Dendritic cell treated with granulocyte-macrophage colony-stimulating factor and Interleukin-4, amounts not matched to agents 40 ng/mL and 50 ng/mL, for 4 days (primary cell): ENCODE measurements at regions not wholly inside any gene's neighbourhood (a gene's known extent, or its start where the extent isn't known, plus 50 kb on each side); places are given as distances from the start of the nearest gene placed in this dataset.
"Not testable (repeated sequence)": the region's sequence is repeated elsewhere in the genome, so short reads cannot be mapped to it uniquely, and the experiment has no call there.

Experiments used
- H3K27ac Mint-ChIP-seq: one replicate; pipeline ENCODE4 v1.8.0; 2022; ENCODE audit warnings: mild to moderate bottlenecking, mixed read lengths
- H3K27me3 Mint-ChIP-seq: one replicate; pipeline ENCODE4 v1.8.0; 2022; ENCODE audit warnings: mild to moderate bottlenecking, mixed read lengths
- H3K36me3 Mint-ChIP-seq: one replicate; pipeline ENCODE4 v1.8.0; 2022; ENCODE audit warnings: low read depth, mixed read lengths
- H3K4me1 Mint-ChIP-seq: one replicate; pipeline ENCODE4 v1.8.0; 2022; ENCODE audit warnings: low read depth, mixed read lengths
- H3K4me3 Mint-ChIP-seq: one replicate; pipeline ENCODE4 v1.8.0; 2022; ENCODE audit warnings: mild to moderate bottlenecking, moderate library complexity, mixed read lengths
- H3K9me3 Mint-ChIP-seq: one replicate; pipeline ENCODE4 v1.8.0; 2022; ENCODE audit warnings: mixed read lengths
- intact Hi-C: fragments of 100-400 bp; cut with micrococcal nuclease; formaldehyde crosslinking; loops from one replicate; pipeline ENCODE4 v1.15.0; 2022

GRCh38 chr12:31906557-31907301, 52.5 kb upstream of the RESF1 start:
- peaks cover 44% of the 10 kb centered on the region for H3K36me3 Mint-ChIP-seq
- H3K4me1 Mint-ChIP-seq = peaks cover 39% of the 10 kb centered on the region
- H3K27me3 Mint-ChIP-seq = no peaks in the 10 kb centered on the region
- H3K4me3 Mint-ChIP-seq = peak overlapping the region; percentile 42
- peak overlapping the region; percentile 99 for H3K27ac Mint-ChIP-seq
- H3K9me3 Mint-ChIP-seq = peaks cover 49% of the 10 kb centered on the region
- intact Hi-C loops = loop anchor here (10.0 kb wide), 2 partner anchors 48 to 52 kb away; partner anchors contain the start of gene RESF1

- Mint-ChIP-seq H3K4me1 (peaks cover 50% of the 10 kb centered on the region), H3K27ac (no peak overlapping the region), H3K4me3 (no peak overlapping the region), H3K27me3 (no peaks in the 10 kb centered on the region), H3K36me3 (peaks cover 30% of the 10 kb centered on the region), H3K9me3 (peaks cover 29% of the 10 kb centered on the region)
- intact Hi-C loops = loop anchor here (10.0 kb wide), 2 partner anchors 48 to 52 kb away; partner anchors contain the start of gene RESF1
These were observed 56.2 kb upstream of the RESF1 start for GRCh38 chr12:31903025-31903424.

GRCh38 chr12:31900271-31900670, 58.9 kb upstream of the RESF1 start:
- Mint-ChIP-seq H3K4me3 (no peak overlapping the region), H3K9me3 (peaks cover 10% of the 10 kb centered on the region)

GRCh38 chr12:31899109-31899508, 60.1 kb upstream of the RESF1 start:
- peaks cover 50% of the 10 kb centered on the region for H3K4me1 Mint-ChIP-seq
- intact Hi-C loops = no loop called here
- H3K4me3 Mint-ChIP-seq = no peak overlapping the region
- H3K9me3 Mint-ChIP-seq = peaks cover 18% of the 10 kb centered on the region
- peak overlapping the region; percentile 64 for H3K27ac Mint-ChIP-seq
- peaks cover 8% of the 10 kb centered on the region for H3K36me3 Mint-ChIP-seq
- no peaks in the 10 kb centered on the region for H3K27me3 Mint-ChIP-seq

More at GRCh38 chr12:31900271-31900670, 58.9 kb upstream of the RESF1 start:
- no peaks in the 10 kb centered on the region for H3K27me3 Mint-ChIP-seq
- peaks cover 50% of the 10 kb centered on the region for H3K4me1 Mint-ChIP-seq
- peak overlapping the region; percentile 39 for H3K27ac Mint-ChIP-seq
- peaks cover 14% of the 10 kb centered on the region for H3K36me3 Mint-ChIP-seq
- intact Hi-C loops = loop anchor here (10.0 kb wide), 2 partner anchors 45 to 55 kb away; partner anchors contain the start of gene RESF1

GRCh38 chr12:31897781-31898503, 61.3 kb upstream of the RESF1 start:
- H3K27me3 Mint-ChIP-seq = no peaks in the 10 kb centered on the region
- H3K27ac Mint-ChIP-seq = peak overlapping the region; percentile 64
- peaks cover 50% of the 10 kb centered on the region for H3K4me1 Mint-ChIP-seq
- peaks cover 8% of the 10 kb centered on the region for H3K36me3 Mint-ChIP-seq
- intact Hi-C loops = no loop called here
- peaks cover 26% of the 10 kb centered on the region for H3K9me3 Mint-ChIP-seq
- H3K4me3 Mint-ChIP-seq = no peak overlapping the region

- intact Hi-C loops, H3K4me3 Mint-ChIP-seq, H3K36me3 Mint-ChIP-seq, H3K27me3 Mint-ChIP-seq: not testable (repeated sequence)
- Mint-ChIP-seq H3K9me3 (peaks cover 31% of the 10 kb centered on the region), H3K27ac (peak overlapping the region; percentile 64), H3K4me1 (peaks cover 50% of the 10 kb centered on the region)
These were observed 62.1 kb upstream of the RESF1 start for GRCh38 chr12:31897092-31897491.

- Mint-ChIP-seq H3K9me3 (peaks cover 34% of the 10 kb centered on the region), H3K4me3 (no peak overlapping the region), H3K4me1 (peaks cover 50% of the 10 kb centered on the region), H3K36me3 (peaks cover 8% of the 10 kb centered on the region), H3K27ac (peak overlapping the region; percentile 64), H3K27me3 (no peaks in the 10 kb centered on the region)
- intact Hi-C loops = no loop called here
These were observed 62.6 kb upstream of the RESF1 start for GRCh38 chr12:31896514-31897039.

GRCh38 chr12:31895449-31896150, 63.6 kb upstream of the RESF1 start:
- H3K27ac Mint-ChIP-seq = no peak overlapping the region
- peaks cover 48% of the 10 kb centered on the region for H3K4me1 Mint-ChIP-seq
- H3K27me3 Mint-ChIP-seq = no peaks in the 10 kb centered on the region
- H3K4me3 Mint-ChIP-seq = no peak overlapping the region
- intact Hi-C loops = no loop called here
- peaks cover 8% of the 10 kb centered on the region for H3K36me3 Mint-ChIP-seq
- H3K9me3 Mint-ChIP-seq = peaks cover 34% of the 10 kb centered on the region

- Mint-ChIP-seq H3K36me3 (peaks cover 11% of the 10 kb centered on the region), H3K4me3 (no peak overlapping the region), H3K9me3 (peaks cover 53% of the 10 kb centered on the region), H3K27ac (no peak overlapping the region), H3K4me1 (peaks cover 11% of the 10 kb centered on the region), H3K27me3 (no peaks in the 10 kb centered on the region)
- intact Hi-C loops = no loop called here
These were observed 68.6 kb upstream of the RESF1 start for GRCh38 chr12:31890295-31891285.

GRCh38 chr12:31887109-31887811, 72.0 kb upstream of the RESF1 start:
- Mint-ChIP-seq H3K27ac (peak overlapping the region; percentile 67), H3K36me3 (peaks cover 21% of the 10 kb centered on the region), H3K4me1 (peaks cover 7% of the 10 kb centered on the region), H3K27me3 (no peaks in the 10 kb centered on the region), H3K9me3 (peaks cover 49% of the 10 kb centered on the region), H3K4me3 (peak overlapping the region; percentile 39)
- intact Hi-C loops = no loop called here

GRCh38 chr12:31882682-31883081, 76.5 kb upstream of the RESF1 start:
- H3K4me1 Mint-ChIP-seq = peaks cover 19% of the 10 kb centered on the region
- peaks cover 38% of the 10 kb centered on the region for H3K9me3 Mint-ChIP-seq
- not testable (repeated sequence) for H3K27ac Mint-ChIP-seq

GRCh38 chr12:31880340-31880739, 78.9 kb upstream of the RESF1 start:
- Mint-ChIP-seq H3K36me3 (peaks cover 18% of the 10 kb centered on the region), H3K4me1 (peaks cover 13% of the 10 kb centered on the region), H3K27ac (no peak overlapping the region)

More at GRCh38 chr12:31882682-31883081, 76.5 kb upstream of the RESF1 start:
- intact Hi-C loops, H3K4me3 Mint-ChIP-seq, H3K27me3 Mint-ChIP-seq: not testable (repeated sequence)
- peaks cover 18% of the 10 kb centered on the region for H3K36me3 Mint-ChIP-seq

More at GRCh38 chr12:31880340-31880739, 78.9 kb upstream of the RESF1 start:
- Mint-ChIP-seq H3K9me3 (peaks cover 24% of the 10 kb centered on the region), H3K4me3 (no peak overlapping the region), H3K27me3 (no peaks in the 10 kb centered on the region)
- intact Hi-C loops = no loop called here
